ENCODE measurements at regions not wholly inside any gene's neighbourhood (a gene's known extent, or its start where the extent isn't known, plus 50 kb on each side); places are given as distances from the start of the nearest gene placed in this dataset.
A peak's percentile ranks its signal among the peaks of the same experiment; 100 is the strongest.

DNA sequence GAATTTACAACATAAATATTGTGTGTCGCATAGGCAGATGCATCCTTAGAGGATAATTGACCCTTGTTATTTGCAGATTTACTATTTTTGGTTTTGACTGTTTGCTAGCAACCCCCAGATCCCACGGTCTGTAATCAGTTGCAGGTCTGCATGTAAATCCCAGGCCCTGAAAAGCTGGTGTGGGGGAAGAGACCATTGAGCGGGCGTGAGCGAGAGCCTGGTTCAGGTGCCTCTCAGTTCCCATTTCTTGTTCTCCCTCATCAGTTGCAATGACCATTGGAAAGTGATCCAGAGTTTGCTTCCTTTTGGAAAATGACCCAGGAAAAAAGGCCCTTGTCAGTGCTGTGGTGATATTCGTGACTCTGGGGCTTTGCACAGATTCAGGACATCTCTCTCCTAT is 238.9 kb downstream of the UACA start:
- peak in 1 of 2 donors; percentile 63 for DNase-seq (ENCODE audit: low spot score in 2 of 2)
- intact Hi-C loops (cut with DNase I; ENCODE audit: low total_unique reads) = no loop called here
- H3K4me3 ChIP-seq (ENCODE audit: low read depth, poor library complexity, severe bottlenecking) = no peak overlapping the region
- 83 to 92% methylated on average over 6 of the region's 6 CpGs for WGBS, 2 donors
- TF ChIP-seq, protein P1, sequence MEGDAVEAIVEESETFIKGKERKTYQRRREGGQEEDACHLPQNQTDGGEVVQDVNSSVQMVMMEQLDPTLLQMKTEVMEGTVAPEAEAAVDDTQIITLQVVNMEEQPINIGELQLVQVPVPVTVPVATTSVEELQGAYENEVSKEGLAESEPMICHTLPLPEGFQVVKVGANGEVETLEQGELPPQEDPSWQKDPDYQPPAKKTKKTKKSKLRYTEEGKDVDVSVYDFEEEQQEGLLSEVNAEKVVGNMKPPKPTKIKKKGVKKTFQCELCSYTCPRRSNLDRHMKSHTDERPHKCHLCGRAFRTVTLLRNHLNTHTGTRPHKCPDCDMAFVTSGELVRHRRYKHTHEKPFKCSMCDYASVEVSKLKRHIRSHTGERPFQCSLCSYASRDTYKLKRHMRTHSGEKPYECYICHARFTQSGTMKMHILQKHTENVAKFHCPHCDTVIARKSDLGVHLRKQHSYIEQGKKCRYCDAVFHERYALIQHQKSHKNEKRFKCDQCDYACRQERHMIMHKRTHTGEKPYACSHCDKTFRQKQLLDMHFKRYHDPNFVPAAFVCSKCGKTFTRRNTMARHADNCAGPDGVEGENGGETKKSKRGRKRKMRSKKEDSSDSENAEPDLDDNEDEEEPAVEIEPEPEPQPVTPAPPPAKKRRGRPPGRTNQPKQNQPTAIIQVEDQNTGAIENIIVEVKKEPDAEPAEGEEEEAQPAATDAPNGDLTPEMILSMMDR (IDR thresholded peaks at IDR 0.05) = no peak
- TF ChIP-seq POLR2A (IDR thresholded peaks at IDR 0.05) = no peak

- no peak overlapping the region for H3K4me3 ChIP-seq (ENCODE audit: low read depth, poor library complexity, severe bottlenecking)
- WGBS, 2 donors = 61 to 75% methylated on average over 7 of the region's 7 CpGs
- TF ChIP-seq POLR2A (IDR thresholded peaks at IDR 0.05) = no peak
- TF ChIP-seq, protein P1 (IDR thresholded peaks at IDR 0.05) = no peak
- DNase-seq (ENCODE audit: low spot score in 2 of 2) = peak in 1 of 2 donors; percentile 52
- intact Hi-C loops (cut with DNase I; ENCODE audit: low total_unique reads) = no loop called here
Observed at GRCh38 chr15:70523616-70524015, 239.7 kb downstream of the UACA start.

DNA sequence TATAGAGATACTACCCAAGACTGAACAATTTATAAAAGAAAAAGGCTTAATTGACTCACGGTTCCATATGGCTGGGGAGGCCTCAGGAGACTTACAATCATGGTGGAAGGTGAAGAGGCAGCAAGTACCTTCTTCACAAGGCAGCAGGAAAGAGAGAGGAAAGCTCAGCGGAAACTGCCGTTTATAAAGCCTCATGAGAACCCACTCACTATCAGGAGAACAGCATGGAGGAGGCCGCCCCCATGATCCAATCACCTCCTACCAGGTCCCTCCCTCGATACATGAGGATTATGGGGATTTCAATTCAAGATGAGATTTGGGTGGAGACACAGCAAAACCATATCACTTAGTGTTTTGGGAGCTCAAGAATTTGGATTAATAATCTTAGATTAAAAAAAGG is 240.2 kb downstream of the UACA start:
- no peak overlapping the region for H3K4me3 ChIP-seq (ENCODE audit: low read depth, poor library complexity, severe bottlenecking)
- intact Hi-C loops (cut with DNase I; ENCODE audit: low total_unique reads) = no loop called here
- no peak for TF ChIP-seq POLR2A (IDR thresholded peaks at IDR 0.05)
- TF ChIP-seq, protein P1 (IDR thresholded peaks at IDR 0.05) = no peak
- WGBS, 2 donors = 92 to 94% methylated on average over 5 of the region's 5 CpGs
- DNase-seq (ENCODE audit: low spot score in 2 of 2) = peak in 1 of 2 donors; percentile 20

GRCh38 chr15:70522323-70522966 is 240.9 kb downstream of the UACA start:
- no peak overlapping the region for H3K4me3 ChIP-seq (ENCODE audit: low read depth, poor library complexity, severe bottlenecking)
- no peak for TF ChIP-seq POLR2A (IDR thresholded peaks at IDR 0.05)
- TF ChIP-seq, protein P1 (IDR thresholded peaks at IDR 0.05) = no peak
- peak in 1 of 2 donors; percentile 37 for DNase-seq (ENCODE audit: low spot score in 2 of 2)
- 94 to 98% methylated on average over 5 of the region's 5 CpGs for WGBS, 2 donors
- intact Hi-C loops (cut with DNase I; ENCODE audit: low total_unique reads) = no loop called here

- no peak for TF ChIP-seq POLR2A (IDR thresholded peaks at IDR 0.05)
- TF ChIP-seq, protein P1 (IDR thresholded peaks at IDR 0.05) = no peak
- intact Hi-C loops (cut with DNase I; ENCODE audit: low total_unique reads) = no loop called here
- DNase-seq (ENCODE audit: low spot score in 2 of 2) = peak in 1 of 2 donors; percentile 80
- H3K4me3 ChIP-seq (ENCODE audit: low read depth, poor library complexity, severe bottlenecking) = no peak overlapping the region
- 95 to 96% methylated on average over 11 of the region's 11 CpGs for WGBS, 2 donors
Observed at GRCh38 chr15:70521576-70522322, 241.6 kb downstream of the UACA start.
